ENCODE measurements at regions not wholly inside any gene's neighbourhood (a gene's known extent, or its start where the extent isn't known, plus 50 kb on each side); places are given as distances from the start of the nearest gene placed in this dataset.
A peak's percentile ranks its signal among the peaks of the same experiment; 100 is the strongest.
"Not testable (repeated sequence)": the region's sequence is repeated elsewhere in the genome, so short reads cannot be mapped to it uniquely, and the experiment has no call there.

DNA sequence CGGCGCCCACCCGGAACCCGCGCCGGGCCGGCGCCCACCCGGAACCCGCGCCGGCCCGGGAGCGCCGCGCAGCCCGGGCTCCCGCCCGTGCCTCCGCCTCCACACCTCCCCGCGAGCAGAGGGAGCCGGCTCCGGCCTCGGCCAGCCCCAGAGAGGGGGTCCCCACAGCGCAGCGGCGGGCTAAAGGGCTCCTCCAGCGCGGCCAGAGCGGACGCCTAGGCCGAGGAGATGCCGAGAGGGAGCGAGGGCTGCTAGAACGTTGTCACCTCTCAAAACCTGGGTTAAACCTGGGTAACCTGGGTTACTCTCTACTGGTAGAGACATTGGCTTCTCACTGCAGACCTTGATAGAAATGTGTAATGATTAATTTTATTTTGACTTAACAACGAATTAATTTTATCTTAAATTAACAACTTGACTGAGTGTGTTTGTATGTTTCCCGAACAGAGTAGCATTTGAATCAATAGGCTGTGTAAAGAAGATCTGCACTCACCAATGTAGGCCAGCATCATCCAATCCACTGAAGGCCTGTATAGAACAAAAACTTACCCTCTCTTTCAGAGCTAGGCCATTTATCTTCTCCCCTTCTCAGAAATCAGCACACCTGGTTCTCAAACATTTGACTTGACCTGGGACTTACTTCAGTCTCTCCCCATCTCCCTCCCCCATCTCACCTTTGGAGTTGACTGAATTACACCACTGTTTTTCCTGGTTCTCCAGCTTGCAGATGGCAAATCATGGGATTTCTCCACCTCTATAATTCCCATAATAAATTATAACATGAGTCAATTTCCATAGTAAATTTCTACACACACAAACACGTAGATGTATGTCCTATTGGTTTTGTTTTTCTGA lies 242.7 kb downstream of the ASXL3 start:
- no peaks in the 10 kb centered on the region for H3K79me2 ChIP-seq
- H3K9me2 ChIP-seq (replicated peaks; ENCODE audit: insufficient read depth), result no peaks in the 10 kb centered on the region
- 55% methylated on average over 26 of the region's 39 CpGs for WGBS (ENCODE audit: low lambda C conversion rate, missing lambda C conversion rate)
- no peaks in the 10 kb centered on the region for H3K9me3 ChIP-seq (ENCODE audit: low read depth)
- H4K20me1 ChIP-seq (ENCODE audit: insufficient read depth, poor library complexity, severe bottlenecking), result no peaks in the 10 kb centered on the region
- DNase-seq (ENCODE audit: low spot score), result no peak
- H2AFZ ChIP-seq, result peak overlapping the region; percentile 50
- H3K4me1 ChIP-seq (ENCODE audit: insufficient read depth), result no peaks in the 10 kb centered on the region
- H3K4me3 ChIP-seq, result no peak overlapping the region
- H3K27me3 ChIP-seq, result no peaks in the 10 kb centered on the region
- H3K36me3 ChIP-seq (replicated peaks; ENCODE audit: insufficient read depth, low read depth), result no peaks in the 10 kb centered on the region
- TF ChIP-seq EZH2 (IDR thresholded peaks at IDR 0.05; ENCODE audit: borderline replicate concordance), result no peak
- no peak for TF ChIP-seq EZH2phosphoT487 (IDR thresholded peaks at IDR 0.05; ENCODE audit: low read depth, severe bottlenecking, unreplicated experiment)
- TF ChIP-seq, protein P1, sequence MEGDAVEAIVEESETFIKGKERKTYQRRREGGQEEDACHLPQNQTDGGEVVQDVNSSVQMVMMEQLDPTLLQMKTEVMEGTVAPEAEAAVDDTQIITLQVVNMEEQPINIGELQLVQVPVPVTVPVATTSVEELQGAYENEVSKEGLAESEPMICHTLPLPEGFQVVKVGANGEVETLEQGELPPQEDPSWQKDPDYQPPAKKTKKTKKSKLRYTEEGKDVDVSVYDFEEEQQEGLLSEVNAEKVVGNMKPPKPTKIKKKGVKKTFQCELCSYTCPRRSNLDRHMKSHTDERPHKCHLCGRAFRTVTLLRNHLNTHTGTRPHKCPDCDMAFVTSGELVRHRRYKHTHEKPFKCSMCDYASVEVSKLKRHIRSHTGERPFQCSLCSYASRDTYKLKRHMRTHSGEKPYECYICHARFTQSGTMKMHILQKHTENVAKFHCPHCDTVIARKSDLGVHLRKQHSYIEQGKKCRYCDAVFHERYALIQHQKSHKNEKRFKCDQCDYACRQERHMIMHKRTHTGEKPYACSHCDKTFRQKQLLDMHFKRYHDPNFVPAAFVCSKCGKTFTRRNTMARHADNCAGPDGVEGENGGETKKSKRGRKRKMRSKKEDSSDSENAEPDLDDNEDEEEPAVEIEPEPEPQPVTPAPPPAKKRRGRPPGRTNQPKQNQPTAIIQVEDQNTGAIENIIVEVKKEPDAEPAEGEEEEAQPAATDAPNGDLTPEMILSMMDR (IDR thresholded peaks at IDR 0.05; ENCODE audit: poor library complexity), result no peak
- H3K4me2 ChIP-seq, result peak overlapping the region; percentile 49
- no peak overlapping the region for H3K27ac ChIP-seq

DNA sequence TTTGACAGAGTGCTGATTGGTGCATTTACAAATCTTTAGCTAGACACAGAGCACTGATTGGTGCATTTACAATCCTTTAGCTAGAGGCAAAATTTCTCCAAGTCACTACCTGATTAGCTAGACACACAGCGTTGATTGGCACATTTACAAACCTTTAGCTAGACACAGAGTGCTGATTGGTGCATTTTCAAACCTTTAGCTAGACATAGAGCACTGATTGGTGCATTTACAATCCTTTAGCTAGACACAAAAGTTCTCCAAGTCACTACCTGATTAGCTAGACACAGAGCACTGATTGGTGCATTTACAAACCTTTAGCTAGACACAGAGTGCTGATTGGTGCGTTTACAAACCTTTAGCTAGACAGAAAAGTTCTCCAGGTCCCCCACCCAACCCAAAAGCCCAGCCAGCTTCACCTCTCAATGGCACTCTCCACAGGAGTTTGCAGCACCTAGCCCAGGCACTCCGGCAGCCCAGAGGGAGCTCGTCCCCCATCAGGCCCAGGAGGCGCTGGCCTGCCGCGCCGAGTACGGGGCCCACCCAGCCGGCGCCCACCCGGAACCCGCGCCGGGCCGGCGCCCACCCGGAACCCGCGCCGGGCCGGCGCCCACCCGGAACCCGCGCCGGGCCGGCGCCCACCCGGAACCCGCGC lies 241.8 kb downstream of the ASXL3 start:
- H2AFZ ChIP-seq; H3K9me3 ChIP-seq (ENCODE audit: low read depth); H3K36me3 ChIP-seq (replicated peaks; ENCODE audit: insufficient read depth, low read depth); H3K27ac ChIP-seq; H4K20me1 ChIP-seq (ENCODE audit: insufficient read depth, poor library complexity, severe bottlenecking); H3K4me3 ChIP-seq; H3K9me2 ChIP-seq (replicated peaks; ENCODE audit: insufficient read depth); H3K27me3 ChIP-seq; H3K79me2 ChIP-seq; DNase-seq (ENCODE audit: low spot score); H3K4me1 ChIP-seq (ENCODE audit: insufficient read depth); H3K4me2 ChIP-seq: not testable (repeated sequence)
- 85% methylated on average over 2 of the region's 32 CpGs for WGBS (ENCODE audit: low lambda C conversion rate, missing lambda C conversion rate)

DNA sequence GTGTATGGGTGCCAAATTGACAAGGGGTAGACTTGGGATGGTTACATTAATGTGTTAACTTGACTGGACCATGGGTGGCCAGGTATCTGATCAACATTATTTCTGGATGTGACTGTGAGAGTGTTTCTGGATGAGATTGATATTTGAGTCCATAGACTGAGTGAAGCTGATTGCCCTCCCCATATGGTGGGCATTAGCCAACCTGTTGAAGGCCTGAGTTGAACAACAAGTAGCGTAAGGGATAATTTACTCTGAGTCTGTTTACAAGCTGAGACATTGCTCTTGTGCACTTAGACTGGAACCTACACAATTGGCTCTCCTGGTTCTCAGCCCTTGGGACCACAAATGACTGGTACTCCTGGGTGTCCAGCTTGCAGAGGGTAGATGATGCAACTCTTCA lies 240.1 kb downstream of the ASXL3 start:
- no peak overlapping the region for H3K4me3 ChIP-seq

DNA sequence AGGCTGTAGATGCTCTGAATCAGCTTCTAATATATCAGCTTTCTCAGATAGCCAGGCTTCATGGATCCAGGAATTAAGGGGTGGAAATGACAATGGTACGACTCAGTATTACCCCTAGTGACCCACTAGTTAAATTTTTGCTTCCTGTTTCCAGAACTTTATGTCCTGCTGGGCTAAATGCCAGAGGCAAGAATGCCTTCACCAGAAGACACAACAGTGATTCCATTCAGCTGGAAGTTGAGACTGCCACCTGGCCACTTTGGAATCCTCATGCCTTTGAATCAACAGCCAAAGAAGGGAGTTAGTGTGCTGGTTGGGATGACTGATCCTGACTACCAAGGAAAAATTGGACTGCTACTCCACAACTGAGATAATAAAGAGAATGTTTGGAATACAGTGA lies 239.1 kb downstream of the ASXL3 start:
- TF ChIP-seq EZH2 (IDR thresholded peaks at IDR 0.05; ENCODE audit: borderline replicate concordance), result no peak
- no peak for TF ChIP-seq EZH2phosphoT487 (IDR thresholded peaks at IDR 0.05; ENCODE audit: low read depth, severe bottlenecking, unreplicated experiment)
- TF ChIP-seq, protein P1 (IDR thresholded peaks at IDR 0.05; ENCODE audit: poor library complexity), result no peak
- Histone ChIP-seq H3K4me1 (ENCODE audit: insufficient read depth) (no peaks in the 10 kb centered on the region), H3K9me3 (ENCODE audit: low read depth) (no peaks in the 10 kb centered on the region), H3K27ac (no peak overlapping the region), H3K9me2 (replicated peaks; ENCODE audit: insufficient read depth) (no peaks in the 10 kb centered on the region), H3K27me3 (no peaks in the 10 kb centered on the region), H2AFZ (no peak overlapping the region), H4K20me1 (ENCODE audit: insufficient read depth, poor library complexity, severe bottlenecking) (no peaks in the 10 kb centered on the region), H3K4me3 (no peak overlapping the region), H3K36me3 (replicated peaks; ENCODE audit: insufficient read depth, low read depth) (no peaks in the 10 kb centered on the region), H3K79me2 (no peaks in the 10 kb centered on the region), H3K4me2 (no peak overlapping the region)
- WGBS (ENCODE audit: low lambda C conversion rate, missing lambda C conversion rate), result 83% methylated on average over 1 of the region's 1 CpG
- no peak for DNase-seq (ENCODE audit: low spot score)

More for the DNA sequence above, 240.1 kb downstream of the ASXL3 start:
- H3K36me3 ChIP-seq (replicated peaks; ENCODE audit: insufficient read depth, low read depth), result no peaks in the 10 kb centered on the region
- no peaks in the 10 kb centered on the region for H4K20me1 ChIP-seq (ENCODE audit: insufficient read depth, poor library complexity, severe bottlenecking)
- DNase-seq (ENCODE audit: low spot score), result no peak
- no peaks in the 10 kb centered on the region for H3K27me3 ChIP-seq
- H3K27ac ChIP-seq, result no peak overlapping the region
- H3K9me2 ChIP-seq (replicated peaks; ENCODE audit: insufficient read depth), result no peaks in the 10 kb centered on the region
- 100% methylated on average over 1 of the region's 1 CpG for WGBS (ENCODE audit: low lambda C conversion rate, missing lambda C conversion rate)
- H3K9me3 ChIP-seq (ENCODE audit: low read depth), result no peaks in the 10 kb centered on the region
- H3K79me2 ChIP-seq, result no peaks in the 10 kb centered on the region
- no peak overlapping the region for H3K4me2 ChIP-seq
- H2AFZ ChIP-seq, result no peak overlapping the region
- no peak for TF ChIP-seq EZH2 (IDR thresholded peaks at IDR 0.05; ENCODE audit: borderline replicate concordance)
- TF ChIP-seq EZH2phosphoT487 (IDR thresholded peaks at IDR 0.05; ENCODE audit: low read depth, severe bottlenecking, unreplicated experiment), result no peak
- TF ChIP-seq, protein P1 (IDR thresholded peaks at IDR 0.05; ENCODE audit: poor library complexity), result no peak
- H3K4me1 ChIP-seq (ENCODE audit: insufficient read depth), result no peaks in the 10 kb centered on the region

Data from hepatocyte (in vitro differentiated cells).